ENCODE measurements at regions not wholly inside any gene's neighbourhood (a gene's known extent, or its start where the extent isn't known, plus 50 kb on each side); places are given as distances from the start of the nearest gene placed in this dataset.

DNA sequence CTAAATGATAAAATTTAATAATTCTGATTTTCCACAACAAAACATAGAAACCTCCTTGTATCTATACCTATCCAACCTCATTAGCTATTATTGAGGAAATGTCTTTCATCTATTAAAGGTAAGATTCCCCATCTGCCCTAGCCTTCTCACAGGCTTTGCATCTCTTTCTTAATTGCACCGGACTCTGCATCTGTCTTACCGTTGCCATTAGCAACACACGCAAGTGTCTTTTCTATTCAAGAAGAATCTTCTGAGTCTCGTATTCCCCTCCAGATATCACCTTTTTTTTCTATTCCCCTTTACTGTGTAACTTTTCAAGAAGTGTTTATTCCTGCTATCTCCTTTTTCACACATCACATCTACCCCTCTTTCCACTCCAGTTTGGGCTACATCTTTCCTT is 500.0 kb downstream of the NOVA1 start:
- TF ChIP-seq, protein P1, sequence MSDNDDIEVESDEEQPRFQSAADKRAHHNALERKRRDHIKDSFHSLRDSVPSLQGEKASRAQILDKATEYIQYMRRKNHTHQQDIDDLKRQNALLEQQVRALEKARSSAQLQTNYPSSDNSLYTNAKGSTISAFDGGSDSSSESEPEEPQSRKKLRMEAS (IDR thresholded peaks at IDR 0.05; ENCODE audit: insufficient read depth, insufficient read length): no peak
- TF ChIP-seq, protein P2, sequence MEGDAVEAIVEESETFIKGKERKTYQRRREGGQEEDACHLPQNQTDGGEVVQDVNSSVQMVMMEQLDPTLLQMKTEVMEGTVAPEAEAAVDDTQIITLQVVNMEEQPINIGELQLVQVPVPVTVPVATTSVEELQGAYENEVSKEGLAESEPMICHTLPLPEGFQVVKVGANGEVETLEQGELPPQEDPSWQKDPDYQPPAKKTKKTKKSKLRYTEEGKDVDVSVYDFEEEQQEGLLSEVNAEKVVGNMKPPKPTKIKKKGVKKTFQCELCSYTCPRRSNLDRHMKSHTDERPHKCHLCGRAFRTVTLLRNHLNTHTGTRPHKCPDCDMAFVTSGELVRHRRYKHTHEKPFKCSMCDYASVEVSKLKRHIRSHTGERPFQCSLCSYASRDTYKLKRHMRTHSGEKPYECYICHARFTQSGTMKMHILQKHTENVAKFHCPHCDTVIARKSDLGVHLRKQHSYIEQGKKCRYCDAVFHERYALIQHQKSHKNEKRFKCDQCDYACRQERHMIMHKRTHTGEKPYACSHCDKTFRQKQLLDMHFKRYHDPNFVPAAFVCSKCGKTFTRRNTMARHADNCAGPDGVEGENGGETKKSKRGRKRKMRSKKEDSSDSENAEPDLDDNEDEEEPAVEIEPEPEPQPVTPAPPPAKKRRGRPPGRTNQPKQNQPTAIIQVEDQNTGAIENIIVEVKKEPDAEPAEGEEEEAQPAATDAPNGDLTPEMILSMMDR (IDR thresholded peaks at IDR 0.05; ENCODE audit: extremely low read depth in 1 of 2, insufficient read depth in 1 of 2, low read depth in 1 of 2, low read length in 2 of 2): no peak
- no peak for TF ChIP-seq POLR2A (IDR thresholded peaks at IDR 0.05; ENCODE audit: low read depth, low read length)
- no peak for TF ChIP-seq POLR2AphosphoS5 (IDR thresholded peaks at IDR 0.05; ENCODE audit: insufficient read depth, low read depth, low read length)
